Tibial nerve (tissue), 4 donors: ENCODE measurements at regions not wholly inside any gene's neighbourhood (a gene's known extent, or its start where the extent isn't known, plus 50 kb on each side); places are given as distances from the start of the nearest gene placed in this dataset.

Source experiments
- DNase-seq, 2 donors: peaks; one replicate each; pipeline ENCODE4 v3.0.0-alpha.2; 2019; ENCODE audit warnings: low spot score in 2 of 2
- H3K27ac ChIP-seq, 4 donors: fragments of 200-600 bp; sonication (generic) in 3 of 4; one replicate each; pipeline ENCODE4 v1.5.1; 2017 to 2019; ENCODE audit warnings: mild to moderate bottlenecking in 1 of 4
- H3K27me3 ChIP-seq, 2 donors: fragments of 200-600 bp; sonication (generic) in 1 of 2; one replicate each; pipeline versions ENCODE4 v1.5.1 to v1.6.0; 2017 to 2019
- H3K36me3 ChIP-seq, 3 donors: fragments of 200-600 bp; sonication (generic); one replicate each; pipeline ENCODE4 v1.5.1; 2018 to 2019
- H3K4me1 ChIP-seq, 4 donors: fragments of 200-600 bp; sonication (generic) in 3 of 4; one replicate each; pipeline ENCODE4 v1.5.1; 2017 to 2019
- H3K4me3 ChIP-seq, 4 donors: fragments of 200-600 bp; sonication (generic) in 3 of 4; one replicate each; pipeline ENCODE4 v1.5.1; 2017 to 2019; ENCODE audit warnings: mild to moderate bottlenecking in 1 of 4, moderate library complexity in 1 of 4
- H3K9me3 ChIP-seq, 4 donors: fragments of 200-600 bp; sonication (generic) in 3 of 4; one replicate each; pipeline ENCODE4 v1.5.1; 2017 to 2019
- EP300 ChIP-seq, 2 donors: sonication (generic); formaldehyde crosslinking; IDR thresholded peaks; one replicate each; pipeline ENCODE4 v1.6.1; 2017; ENCODE audit warnings: antibody characterized with exemption in 2 of 2, mild to moderate bottlenecking in 1 of 2
- POLR2A ChIP-seq, 2 donors: fragments of 450-650 bp; IDR thresholded peaks; one replicate each; pipeline ENCODE4 v1.6.1; 2017; ENCODE audit warnings: antibody characterized with exemption in 2 of 2, mild to moderate bottlenecking in 2 of 2, moderate library complexity in 2 of 2
- WGBS, 2 donors: methylation state at CpG; one replicate each; pipeline ENCODE4 v1.1.5; 2018; 5-methylcytosine and 5-hydroxymethylcytosine counted together
- TF ChIP-seq, protein P1 (sequence below), 5 experiments: fragments of 200-600 bp in 3 of 5; fragments of 450-650 bp in 2 of 5; sonication (generic) in 3 of 5; IDR thresholded peaks; one replicate each; pipeline ENCODE4 v1.5.1; 2016 to 2019; ENCODE audit warnings: antibody characterized with exemption in 5 of 5, mild to moderate bottlenecking in 3 of 5, moderate library complexity in 2 of 5

GRCh38 chr10:29957907-29958331 lies 101.5 kb downstream of the JCAD start:
- peaks cover 0 to 6% (median 0%) of the 10 kb centered on the region in 4 donors for H3K9me3 ChIP-seq
- WGBS, 2 donors: 24 to 35% methylated on average over 4 of the region's 4 CpGs
- H3K4me3 ChIP-seq: no peak overlapping the region
- peaks cover 0 to 6% (median 0%) of the 10 kb centered on the region in 4 donors for H3K4me1 ChIP-seq
- no peaks in the 10 kb centered on the region for H3K36me3 ChIP-seq
- H3K27ac ChIP-seq: no peak overlapping the region
- peak; percentile 15 to 26 for DNase-seq
- TF ChIP-seq POLR2A (IDR thresholded peaks at IDR 0.05) (no peak), EP300 (IDR thresholded peaks at IDR 0.05) (peak in 1 of 2 donors; percentile 10)
- no peaks in the 10 kb centered on the region for H3K27me3 ChIP-seq

- H3K27me3 ChIP-seq: no peaks in the 10 kb centered on the region
- H3K4me1 ChIP-seq: peaks cover 0 to 6% (median 0%) of the 10 kb centered on the region in 4 donors
- no peak for DNase-seq
- H3K4me3 ChIP-seq: no peak overlapping the region
- WGBS, 2 donors: 61 to 67% methylated on average over 4 of the region's 4 CpGs
- H3K9me3 ChIP-seq: peaks cover 0 to 6% (median 0%) of the 10 kb centered on the region in 4 donors
- no peaks in the 10 kb centered on the region for H3K36me3 ChIP-seq
- no peak overlapping the region for H3K27ac ChIP-seq
- TF ChIP-seq, protein P1, sequence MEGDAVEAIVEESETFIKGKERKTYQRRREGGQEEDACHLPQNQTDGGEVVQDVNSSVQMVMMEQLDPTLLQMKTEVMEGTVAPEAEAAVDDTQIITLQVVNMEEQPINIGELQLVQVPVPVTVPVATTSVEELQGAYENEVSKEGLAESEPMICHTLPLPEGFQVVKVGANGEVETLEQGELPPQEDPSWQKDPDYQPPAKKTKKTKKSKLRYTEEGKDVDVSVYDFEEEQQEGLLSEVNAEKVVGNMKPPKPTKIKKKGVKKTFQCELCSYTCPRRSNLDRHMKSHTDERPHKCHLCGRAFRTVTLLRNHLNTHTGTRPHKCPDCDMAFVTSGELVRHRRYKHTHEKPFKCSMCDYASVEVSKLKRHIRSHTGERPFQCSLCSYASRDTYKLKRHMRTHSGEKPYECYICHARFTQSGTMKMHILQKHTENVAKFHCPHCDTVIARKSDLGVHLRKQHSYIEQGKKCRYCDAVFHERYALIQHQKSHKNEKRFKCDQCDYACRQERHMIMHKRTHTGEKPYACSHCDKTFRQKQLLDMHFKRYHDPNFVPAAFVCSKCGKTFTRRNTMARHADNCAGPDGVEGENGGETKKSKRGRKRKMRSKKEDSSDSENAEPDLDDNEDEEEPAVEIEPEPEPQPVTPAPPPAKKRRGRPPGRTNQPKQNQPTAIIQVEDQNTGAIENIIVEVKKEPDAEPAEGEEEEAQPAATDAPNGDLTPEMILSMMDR (IDR thresholded peaks at IDR 0.05): no peak
- TF ChIP-seq EP300 (IDR thresholded peaks at IDR 0.05): no peak
- TF ChIP-seq POLR2A (IDR thresholded peaks at IDR 0.05): no peak
Observed at GRCh38 chr10:29957236-29957635, 102.2 kb downstream of the JCAD start.

- Histone ChIP-seq H3K4me1 (peaks cover 0 to 6% (median 0%) of the 10 kb centered on the region in 4 donors), H3K27me3 (no peaks in the 10 kb centered on the region), H3K4me3 (no peak overlapping the region), H3K27ac (no peak overlapping the region), H3K36me3 (no peaks in the 10 kb centered on the region), H3K9me3 (peaks cover 0 to 6% (median 0%) of the 10 kb centered on the region in 4 donors)
- DNase-seq: no peak
- 90 to 91% methylated on average over 7 of the region's 7 CpGs for WGBS, 2 donors
- TF ChIP-seq, protein P1 (IDR thresholded peaks at IDR 0.05): no peak
- no peak for TF ChIP-seq POLR2A (IDR thresholded peaks at IDR 0.05)
- TF ChIP-seq EP300 (IDR thresholded peaks at IDR 0.05): no peak
Observed at GRCh38 chr10:29956335-29956924, 103.0 kb downstream of the JCAD start.

DNA sequence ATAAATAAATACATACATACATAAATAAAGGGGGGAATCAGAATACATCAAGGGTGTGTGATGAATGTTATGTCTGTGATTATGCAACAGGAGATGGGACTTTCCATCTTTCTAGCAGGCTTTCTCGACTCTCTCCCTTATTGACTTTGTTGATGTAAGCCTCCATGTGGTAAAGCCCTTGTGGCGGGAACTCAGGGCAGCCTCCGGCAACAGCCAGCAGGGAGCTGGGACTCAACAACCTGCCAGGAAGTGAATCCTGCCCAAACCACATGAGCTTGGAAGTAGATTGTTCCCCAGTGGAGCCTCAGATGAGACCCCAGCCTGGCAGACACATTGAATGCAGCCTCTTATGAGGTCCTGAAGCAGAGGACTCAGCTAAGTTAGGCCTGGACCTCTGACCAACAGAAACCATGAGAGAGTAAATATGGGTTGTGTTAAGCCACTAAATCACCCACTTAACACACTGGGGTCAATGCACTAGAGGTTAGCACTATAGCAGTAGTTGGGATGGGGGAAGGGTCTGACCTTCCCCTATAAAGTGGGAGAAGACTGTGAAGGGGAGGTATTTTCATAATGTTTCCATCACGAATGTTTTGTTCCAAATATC lies 104.0 kb downstream of the JCAD start:
- no peak overlapping the region for H3K27ac ChIP-seq
- DNase-seq: no peak
- TF ChIP-seq, protein P1 (IDR thresholded peaks at IDR 0.05): no peak
- no peak for TF ChIP-seq EP300 (IDR thresholded peaks at IDR 0.05)
- TF ChIP-seq POLR2A (IDR thresholded peaks at IDR 0.05): no peak
- no peaks in the 10 kb centered on the region for H3K27me3 ChIP-seq
- peaks cover 0 to 6% (median 0%) of the 10 kb centered on the region in 4 donors for H3K9me3 ChIP-seq
- no peaks in the 10 kb centered on the region for H3K36me3 ChIP-seq
- WGBS, 2 donors: 72 to 79% methylated on average over 4 of the region's 4 CpGs
- no peak overlapping the region for H3K4me3 ChIP-seq
- peaks cover 0 to 6% (median 0%) of the 10 kb centered on the region in 4 donors for H3K4me1 ChIP-seq

GRCh38 chr10:29951441-29951931 lies 107.9 kb downstream of the JCAD start:
- Histone ChIP-seq H3K36me3 (no peaks in the 10 kb centered on the region), H3K4me3 (no peak overlapping the region), H3K9me3 (peaks cover 0 to 2% (median 0%) of the 10 kb centered on the region in 4 donors), H3K4me1 (peaks cover 0 to 22% (median 0%) of the 10 kb centered on the region in 4 donors), H3K27ac (no peak overlapping the region), H3K27me3 (no peaks in the 10 kb centered on the region)
- 82% methylated on average over 11 of the region's 11 CpGs for WGBS, 2 donors
- TF ChIP-seq POLR2A (IDR thresholded peaks at IDR 0.05): no peak
- TF ChIP-seq, protein P1 (IDR thresholded peaks at IDR 0.05): no peak
- TF ChIP-seq EP300 (IDR thresholded peaks at IDR 0.05): no peak
- DNase-seq: no peak
